ENCODE measurements at regions not wholly inside any gene's neighbourhood (a gene's known extent, or its start where the extent isn't known, plus 50 kb on each side); places are given as distances from the start of the nearest gene placed in this dataset.

GRCh38 chr13:54216221-54216620, 1187.6 kb downstream of the OLFM4 start:
- Histone ChIP-seq H3K9me3 (ENCODE audit: low read length) (peaks cover 4% of the 10 kb centered on the region), H3K36me3 (ENCODE audit: insufficient read depth, low read length) (no peaks in the 10 kb centered on the region), H2AFZ (ENCODE audit: low read depth, low read length) (no peak overlapping the region), H3K9ac (ENCODE audit: low read length) (no peak overlapping the region), H3K4me2 (ENCODE audit: low read length) (no peak overlapping the region), H3F3A (ENCODE audit: insufficient read depth, low read length, poor library complexity, severe bottlenecking) (no peaks in the 10 kb centered on the region), H4K20me1 (ENCODE audit: insufficient read depth) (no peaks in the 10 kb centered on the region), H3K9me2 (ENCODE audit: insufficient read depth, low read length) (no peaks in the 10 kb centered on the region), H3K4me3 (ENCODE audit: low read length) (no peak overlapping the region), H3K27me3 (ENCODE audit: insufficient read depth, low read depth, low read length) (no peaks in the 10 kb centered on the region), H3K79me2 (replicated peaks; ENCODE audit: insufficient read depth, low read length) (no peaks in the 10 kb centered on the region), H3K27ac (ENCODE audit: low read length) (no peak overlapping the region)
- TF ChIP-seq EP300 (conservative IDR thresholded peaks at IDR 0.05; ENCODE audit: poor library complexity, severe bottlenecking) (no peak), POLR2AphosphoS5 (IDR thresholded peaks at IDR 0.05) (no peak), SMC3 (conservative IDR thresholded peaks at IDR 0.05; ENCODE audit: poor library complexity) (no peak)

GRCh38 chr13:54226876-54227275, 1198.3 kb downstream of the OLFM4 start:
- Histone ChIP-seq H3K27ac (ENCODE audit: low read length) (no peak overlapping the region), H2AFZ (ENCODE audit: low read depth, low read length) (no peak overlapping the region), H3K27me3 (ENCODE audit: insufficient read depth, low read depth, low read length) (no peaks in the 10 kb centered on the region)

More at GRCh38 chr13:54226876-54227275, 1198.3 kb downstream of the OLFM4 start:
- no peak overlapping the region for H3K4me3 ChIP-seq (ENCODE audit: low read length)
- no peak overlapping the region for H3K9ac ChIP-seq (ENCODE audit: low read length)
- H3K36me3 ChIP-seq (ENCODE audit: insufficient read depth, low read length) = no peaks in the 10 kb centered on the region
- H3K79me2 ChIP-seq (replicated peaks; ENCODE audit: insufficient read depth, low read length) = no peaks in the 10 kb centered on the region
- H3K9me2 ChIP-seq (ENCODE audit: insufficient read depth, low read length) = no peaks in the 10 kb centered on the region
- no peak overlapping the region for H3K4me2 ChIP-seq (ENCODE audit: low read length)
- H3K9me3 ChIP-seq (ENCODE audit: low read length) = no peaks in the 10 kb centered on the region
- H4K20me1 ChIP-seq (ENCODE audit: insufficient read depth) = no peaks in the 10 kb centered on the region
- H3F3A ChIP-seq (ENCODE audit: insufficient read depth, low read length, poor library complexity, severe bottlenecking) = no peaks in the 10 kb centered on the region
- no peak for TF ChIP-seq EP300 (conservative IDR thresholded peaks at IDR 0.05; ENCODE audit: poor library complexity, severe bottlenecking)
- no peak for TF ChIP-seq EZH2 (IDR thresholded peaks at IDR 0.05; ENCODE audit: borderline replicate concordance, insufficient read depth, low read length, poor library complexity, severe bottlenecking)
- no peak for TF ChIP-seq POLR2AphosphoS5 (IDR thresholded peaks at IDR 0.05)
- TF ChIP-seq SMC3 (conservative IDR thresholded peaks at IDR 0.05; ENCODE audit: poor library complexity) = no peak
- no peak for TF ChIP-seq TAF1 (IDR thresholded peaks at IDR 0.05; ENCODE audit: low read depth)
- no peak for TF ChIP-seq MXI1 (conservative IDR thresholded peaks at IDR 0.05; ENCODE audit: poor library complexity, severe bottlenecking)
- TF ChIP-seq REST (IDR thresholded peaks at IDR 0.05; ENCODE audit: borderline replicate concordance) = no peak
- TF ChIP-seq RAD21 (conservative IDR thresholded peaks at IDR 0.05) = no peak
- TF ChIP-seq CTCF (IDR thresholded peaks at IDR 0.05; ENCODE audit: poor library complexity, severe bottlenecking) = no peak
